ENCODE measurements at regions not wholly inside any gene's neighbourhood (a gene's known extent, or its start where the extent isn't known, plus 50 kb on each side); places are given as distances from the start of the nearest gene placed in this dataset.

DNA sequence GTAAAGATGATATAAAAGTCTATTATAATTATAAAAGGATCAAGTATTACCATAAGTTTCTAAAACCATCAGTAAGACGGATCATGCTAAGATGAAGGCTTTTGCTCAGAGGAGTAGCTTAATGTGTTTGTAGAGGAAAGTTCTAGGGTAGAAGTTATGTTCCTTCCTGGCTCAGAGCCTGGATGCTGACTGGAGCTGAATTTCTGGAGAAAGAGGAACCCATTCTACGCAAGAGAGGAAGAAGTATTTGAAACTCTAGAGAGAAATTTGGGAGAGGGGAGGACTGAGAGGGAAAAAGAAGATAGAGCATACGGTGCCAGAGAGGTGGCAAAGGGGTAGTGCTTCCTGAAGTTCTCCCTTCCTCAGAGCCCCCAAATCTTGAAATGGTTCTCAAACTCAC is 51.4 kb upstream of the SGCG start:
- TF ChIP-seq EZH2 (IDR thresholded peaks at IDR 0.05; ENCODE audit: insufficient read depth, low read length) = no peak
- TF ChIP-seq, protein P1, sequence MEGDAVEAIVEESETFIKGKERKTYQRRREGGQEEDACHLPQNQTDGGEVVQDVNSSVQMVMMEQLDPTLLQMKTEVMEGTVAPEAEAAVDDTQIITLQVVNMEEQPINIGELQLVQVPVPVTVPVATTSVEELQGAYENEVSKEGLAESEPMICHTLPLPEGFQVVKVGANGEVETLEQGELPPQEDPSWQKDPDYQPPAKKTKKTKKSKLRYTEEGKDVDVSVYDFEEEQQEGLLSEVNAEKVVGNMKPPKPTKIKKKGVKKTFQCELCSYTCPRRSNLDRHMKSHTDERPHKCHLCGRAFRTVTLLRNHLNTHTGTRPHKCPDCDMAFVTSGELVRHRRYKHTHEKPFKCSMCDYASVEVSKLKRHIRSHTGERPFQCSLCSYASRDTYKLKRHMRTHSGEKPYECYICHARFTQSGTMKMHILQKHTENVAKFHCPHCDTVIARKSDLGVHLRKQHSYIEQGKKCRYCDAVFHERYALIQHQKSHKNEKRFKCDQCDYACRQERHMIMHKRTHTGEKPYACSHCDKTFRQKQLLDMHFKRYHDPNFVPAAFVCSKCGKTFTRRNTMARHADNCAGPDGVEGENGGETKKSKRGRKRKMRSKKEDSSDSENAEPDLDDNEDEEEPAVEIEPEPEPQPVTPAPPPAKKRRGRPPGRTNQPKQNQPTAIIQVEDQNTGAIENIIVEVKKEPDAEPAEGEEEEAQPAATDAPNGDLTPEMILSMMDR (IDR thresholded peaks at IDR 0.05; ENCODE audit: insufficient read depth, low read depth, low read length) = no peak
